BE2C (cell line): ENCODE measurements at regions not wholly inside any gene's neighbourhood (a gene's known extent, or its start where the extent isn't known, plus 50 kb on each side); places are given as distances from the start of the nearest gene placed in this dataset.

Experiments used
- DNase-seq: peaks from one replicate; pipeline ENCODE4 v3.0.0-alpha.2; 2020
- H3K27me3 ChIP-seq: fragments of 250-450 bp; sonication (Bioruptor Pico); 2 replicates; pipeline ENCODE4 v1.5.1; 2020; ENCODE audit warnings: mild to moderate bottlenecking
- H3K36me3 ChIP-seq: fragments of 250-450 bp; sonication (Bioruptor Pico); 2 replicates; pipeline ENCODE4 v1.5.1; 2020; ENCODE audit warnings: mild to moderate bottlenecking
- H3K4me1 ChIP-seq: fragments of 250-450 bp; sonication (Bioruptor Pico); 2 replicates; pipeline ENCODE4 v1.5.1; 2020
- H3K4me3 ChIP-seq: 2 replicates; pipeline ENCODE4 v1.5.1; 2011; ENCODE audit warnings: low read depth, low read length
- H3K9me3 ChIP-seq: fragments of 250-450 bp; sonication (Bioruptor Pico); 2 replicates; pipeline ENCODE4 v1.5.1; 2020
- CTCF ChIP-seq: IDR thresholded peaks from 2 replicates; pipeline ENCODE4 v1.5.1; 2012; ENCODE audit warnings: mild to moderate bottlenecking, low read depth, low read length

- H3K36me3 ChIP-seq = no peaks in the 10 kb centered on the region
- TF ChIP-seq CTCF = no peak
- no peak for DNase-seq
- no peak overlapping the region for H3K4me3 ChIP-seq
- H3K4me1 ChIP-seq = no peaks in the 10 kb centered on the region
- H3K9me3 ChIP-seq = no peaks in the 10 kb centered on the region
- H3K27me3 ChIP-seq = no peaks in the 10 kb centered on the region
These were observed 56.0 kb upstream of the CLMP start for GRCh38 chr11:123250892-123251656.

GRCh38 chr11:123249354-123249753, 54.3 kb upstream of the CLMP start:
- no peak for TF ChIP-seq CTCF
- H3K36me3 ChIP-seq = no peaks in the 10 kb centered on the region
- DNase-seq = no peak
- H3K9me3 ChIP-seq = no peaks in the 10 kb centered on the region
- H3K4me3 ChIP-seq = no peak overlapping the region
- no peaks in the 10 kb centered on the region for H3K27me3 ChIP-seq
- no peaks in the 10 kb centered on the region for H3K4me1 ChIP-seq

- DNase-seq = no peak
- Histone ChIP-seq H3K4me3 (no peak overlapping the region), H3K27me3 (no peaks in the 10 kb centered on the region), H3K9me3 (no peaks in the 10 kb centered on the region), H3K36me3 (no peaks in the 10 kb centered on the region), H3K4me1 (peaks cover 5% of the 10 kb centered on the region)
- no peak for TF ChIP-seq CTCF
These were observed 52.8 kb upstream of the CLMP start for GRCh38 chr11:123247813-123248379.

- Histone ChIP-seq H3K4me3 (no peak overlapping the region), H3K4me1 (peaks cover 10% of the 10 kb centered on the region), H3K27me3 (no peaks in the 10 kb centered on the region), H3K9me3 (no peaks in the 10 kb centered on the region), H3K36me3 (no peaks in the 10 kb centered on the region)
- TF ChIP-seq CTCF = no peak
- no peak for DNase-seq
These were observed 52.4 kb upstream of the CLMP start for GRCh38 chr11:123247496-123247799.

DNA sequence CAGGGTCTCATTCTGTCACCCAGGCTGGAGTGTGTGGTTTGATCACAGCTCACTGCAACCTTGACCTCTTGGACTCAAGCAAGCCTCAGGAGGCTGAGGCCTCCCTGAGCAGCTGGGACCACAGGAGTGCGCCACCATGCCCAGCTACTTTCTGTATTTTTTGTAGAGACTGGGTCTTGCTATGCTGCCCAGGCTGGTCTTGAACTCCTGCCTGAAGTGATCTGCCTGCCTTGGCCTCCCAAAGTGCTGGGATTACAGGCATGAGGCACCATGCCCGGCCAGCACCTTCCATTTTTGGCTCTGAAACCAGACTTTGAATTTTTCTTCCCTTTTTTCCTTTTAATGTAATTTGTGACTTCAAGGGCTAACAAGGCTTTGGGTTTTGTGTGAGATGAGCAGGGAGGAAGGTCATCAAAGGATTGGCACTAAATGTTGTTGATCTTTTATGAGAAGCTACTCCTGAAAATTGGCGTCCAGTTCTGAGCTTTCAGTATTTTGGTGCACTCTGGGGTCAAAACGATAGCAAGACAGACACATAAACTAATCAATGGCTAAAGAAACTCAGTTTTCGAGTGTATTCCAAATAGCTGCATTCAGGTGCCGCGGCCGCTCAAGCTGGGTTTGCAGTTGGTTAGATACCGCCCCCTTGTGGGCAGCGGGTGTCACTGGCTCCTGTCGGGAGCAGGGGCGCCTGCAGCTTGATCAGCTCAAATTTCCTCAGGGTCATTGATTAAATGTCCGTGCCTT, 51.9 kb upstream of the CLMP start:
- peak; percentile 99 for TF ChIP-seq CTCF
- Histone ChIP-seq H3K4me3 (no peak overlapping the region), H3K27me3 (no peaks in the 10 kb centered on the region), H3K36me3 (no peaks in the 10 kb centered on the region), H3K9me3 (no peaks in the 10 kb centered on the region), H3K4me1 (peaks cover 14% of the 10 kb centered on the region)
- peak; percentile 86 for DNase-seq

DNA sequence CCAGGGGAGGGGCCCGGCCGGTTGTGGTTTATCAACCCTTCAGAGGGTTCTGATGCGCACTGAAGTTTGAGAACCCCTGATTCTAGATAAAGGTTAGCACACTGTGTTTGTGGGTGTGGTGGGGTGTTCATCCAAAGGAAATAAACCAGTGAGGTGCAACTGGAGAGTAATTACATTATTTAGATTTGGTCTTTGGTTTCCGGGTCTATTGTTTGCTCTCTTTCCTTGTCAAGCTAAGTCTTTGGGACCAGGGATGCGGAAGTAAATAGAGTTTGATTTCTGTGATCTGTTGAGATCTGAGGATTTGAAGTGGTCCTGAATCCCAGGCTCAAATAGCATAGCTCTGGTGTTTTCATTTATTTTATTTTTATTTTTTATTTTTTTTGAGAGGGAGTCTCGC, 50.5 kb upstream of the CLMP start:
- no peak for TF ChIP-seq CTCF
- Histone ChIP-seq H3K27me3 (no peaks in the 10 kb centered on the region), H3K36me3 (no peaks in the 10 kb centered on the region), H3K9me3 (no peaks in the 10 kb centered on the region), H3K4me1 (peaks cover 14% of the 10 kb centered on the region), H3K4me3 (no peak overlapping the region)
- DNase-seq = no peak
